NCI-H748 treated with DMSO at 0.1 percent for 48 hours (cell line): ENCODE measurements at regions not wholly inside any gene's neighbourhood (a gene's known extent, or its start where the extent isn't known, plus 50 kb on each side); places are given as distances from the start of the nearest gene placed in this dataset.

Experiments used
- DNase-seq: peaks from one replicate; lab custom pipeline; 2025; lab: John Stamatoyannopoulos, UW

GRCh38 chr4:15373363-15373762 lies 54.5 kb upstream of the C1QTNF7 start:
- DNase-seq = no peak

- no peak for DNase-seq
Measured at GRCh38 chr4:15374656-15375055, 53.2 kb upstream of the C1QTNF7 start.

GRCh38 chr4:15375667-15376066 lies 52.2 kb upstream of the C1QTNF7 start:
- no peak for DNase-seq

GRCh38 chr4:15376145-15376544 lies 51.7 kb upstream of the C1QTNF7 start:
- DNase-seq = no peak

GRCh38 chr4:15376594-15376993 lies 51.2 kb upstream of the C1QTNF7 start:
- no peak for DNase-seq
